H1 (cell line): ENCODE measurements at regions not wholly inside any gene's neighbourhood (a gene's known extent, or its start where the extent isn't known, plus 50 kb on each side); places are given as distances from the start of the nearest gene placed in this dataset.

Experiments used
- CTCF ChIA-PET: fragments of 300-600 bp; sonication (Branson Sonifier 250); formaldehyde crosslinking; loops from one replicate; lab custom pipeline; 2021; ENCODE audit not compliant: partially characterized antibody; lab: Charles Lee
- POLR2A ChIA-PET: fragments of 300-600 bp; sonication (Branson Sonifier 250); formaldehyde crosslinking; loops from one replicate; lab custom pipeline; 2021; ENCODE audit warnings: inconsistent platforms; ENCODE audit not compliant: partially characterized antibody; lab: Charles Lee
- DNase-seq, 2 experiments: peaks; one replicate each; pipeline versions ENCODE4 v3.0.0 to v3.0.0-alpha.2; 2010 to 2022; ENCODE audit warnings: low spot score in 2 of 2, low read depth in 1 of 2, mixed read lengths in 1 of 2
- FAIRE-seq: peaks from 2 replicates; lab custom pipeline; 2011; peaks lifted over from hg19 to GRCh38; lab: Jason Lieb, UNC
- H2AFZ ChIP-seq: 2 replicates; pipeline ENCODE4 v1.8.1; 2012; ENCODE audit warnings: low read length, inconsistent platforms
- H2AK5ac ChIP-seq: 2 replicates; pipeline ENCODE4 v1.6.1; 2013; ENCODE audit warnings: low read depth, low read length
- H2BK120ac ChIP-seq: replicated peaks from 2 replicates; pipeline ENCODE3; 2013; ENCODE audit warnings: low read depth, low read length, inconsistent platforms
- H2BK12ac ChIP-seq: 2 replicates; pipeline ENCODE4 v1.6.1; 2013; ENCODE audit warnings: low read depth, low read length
- H2BK15ac ChIP-seq: 2 replicates; pipeline ENCODE4 v1.6.1; 2013; ENCODE audit warnings: low read length
- H2BK20ac ChIP-seq: 2 replicates; pipeline ENCODE4 v1.6.1; 2013; ENCODE audit warnings: low read length
- H2BK5ac ChIP-seq: 2 replicates; pipeline ENCODE4 v1.6.1; 2013; ENCODE audit warnings: low read depth, low read length
- H3K14ac ChIP-seq: 2 replicates; pipeline ENCODE4 v1.6.1; 2013; ENCODE audit warnings: inconsistent platforms; ENCODE audit not compliant: insufficient read length
- H3K18ac ChIP-seq: 2 replicates; pipeline ENCODE4 v1.6.1; 2013; ENCODE audit warnings: low read length; ENCODE audit errors: extremely low read depth
- H3K23ac ChIP-seq: 2 replicates; pipeline ENCODE4 v1.6.1; 2013; ENCODE audit warnings: inconsistent platforms; ENCODE audit not compliant: insufficient read length
- H3K23me2 ChIP-seq: 2 replicates; pipeline ENCODE4 v1.6.1; 2013; ENCODE audit warnings: low read depth, low read length
- H3K27ac ChIP-seq: 2 replicates; pipeline ENCODE4 v1.6.1; 2011; ENCODE audit warnings: low read depth, low read length, inconsistent platforms
- H3K27me3 ChIP-seq, 4 experiments: replicated peaks in 1 of 4; 1 replicate in 1 of 4; 2 replicates in 3 of 4; pipeline versions ENCODE4 v1.6.1 to v1.8.1; 2011 to 2013; ENCODE audit warnings: low read length in 3 of 4, mild to moderate bottlenecking in 3 of 4, inconsistent platforms in 2 of 4, mixed read lengths in 2 of 4, moderate library complexity in 1 of 4; ENCODE audit not compliant: control insufficient read depth in 3 of 4, insufficient read depth in 3 of 4; ENCODE audit errors: extremely low read depth in 1 of 4
- H3K36me3 ChIP-seq, 4 experiments: 2 replicates each; pipeline versions ENCODE4 v1.6.1 to v1.8.1; 2011 to 2013; ENCODE audit warnings: mild to moderate bottlenecking in 4 of 4, low read length in 3 of 4, moderate library complexity in 2 of 4, control low read depth in 1 of 4, inconsistent platforms in 1 of 4; ENCODE audit not compliant: insufficient read depth in 4 of 4, control insufficient read depth in 2 of 4
- H3K4ac ChIP-seq: replicated peaks from 2 replicates; pipeline ENCODE3; 2013; ENCODE audit warnings: low read length, low read depth, mixed read lengths, inconsistent platforms; ENCODE audit not compliant: insufficient read length
- H3K4me1 ChIP-seq, 4 experiments: replicated peaks in 1 of 4; 1 replicate in 1 of 4; 2 replicates in 3 of 4; pipeline versions ENCODE4 v1.6.1 to v1.8.1; 2011 to 2013; ENCODE audit warnings: low read length in 3 of 4, inconsistent platforms in 2 of 4, mixed read lengths in 1 of 4; ENCODE audit not compliant: insufficient read depth in 4 of 4, control insufficient read depth in 3 of 4
- H3K4me2 ChIP-seq, 2 experiments: 2 replicates each; pipeline versions ENCODE4 v1.6.1 to v1.8.1; 2011 to 2013; ENCODE audit warnings: low read depth in 2 of 2, low read length in 2 of 2, control low read depth in 1 of 2, inconsistent platforms in 1 of 2, mild to moderate bottlenecking in 1 of 2; ENCODE audit not compliant: insufficient read depth in 1 of 2
- H3K4me3 ChIP-seq, 4 experiments: fragments of 200-600, 300-600 bp in 1 of 4; sonication (generic), shearing (Covaris generic), sonication (Bioruptor Twin) in 1 of 4; 2 replicates each; pipeline versions ENCODE4 v1.5.1 to v1.8.1; 2011 to 2016; ENCODE audit warnings: low read length in 4 of 4, low read depth in 3 of 4, control low read depth in 2 of 4, inconsistent platforms in 2 of 4, mild to moderate bottlenecking in 2 of 4, mixed read lengths in 1 of 4, moderate library complexity in 1 of 4; ENCODE audit not compliant: insufficient read depth in 2 of 4; ENCODE audit errors: extremely low read depth in 1 of 4
- H3K56ac ChIP-seq: replicated peaks from 2 replicates; pipeline ENCODE3; 2013; ENCODE audit warnings: low read depth, mild to moderate bottlenecking, mixed read lengths, low read length, inconsistent platforms; ENCODE audit not compliant: insufficient read length
- H3K79me1 ChIP-seq: 2 replicates; pipeline ENCODE4 v1.6.1; 2013; ENCODE audit warnings: low read depth, low read length, control low read depth
- H3K79me2 ChIP-seq, 2 experiments: 2 replicates each; pipeline versions ENCODE4 v1.6.1 to v1.8.1; 2012 to 2013; ENCODE audit warnings: low read length in 2 of 2, mild to moderate bottlenecking in 2 of 2, inconsistent platforms in 1 of 2; ENCODE audit not compliant: insufficient read depth in 2 of 2, control insufficient read depth in 1 of 2
- H3K9ac ChIP-seq, 4 experiments: replicated peaks in 1 of 4; 1 replicate in 1 of 4; 2 replicates in 3 of 4; pipeline versions ENCODE4 v1.6.1 to v1.8.1; 2011 to 2013; ENCODE audit warnings: low read depth in 3 of 4, low read length in 3 of 4, control low read depth in 2 of 4, mild to moderate bottlenecking in 2 of 4, moderate library complexity in 2 of 4, inconsistent platforms in 1 of 4; ENCODE audit errors: extremely low read depth in 1 of 4
- H3K9me3 ChIP-seq, 2 experiments: 2 replicates each; pipeline versions ENCODE4 v1.6.1 to v1.8.1; 2012 to 2013; ENCODE audit warnings: mild to moderate bottlenecking in 2 of 2, moderate library complexity in 2 of 2, control low read depth in 1 of 2, inconsistent platforms in 1 of 2, low read depth in 1 of 2, low read length in 1 of 2, mixed read lengths in 1 of 2; ENCODE audit not compliant: insufficient read depth in 2 of 2
- H4K20me1 ChIP-seq, 2 experiments: replicated peaks in 1 of 2; 2 replicates each; pipeline versions ENCODE3 to v1.8.1; 2011 to 2013; ENCODE audit warnings: inconsistent platforms in 2 of 2, low read length in 2 of 2, mild to moderate bottlenecking in 1 of 2; ENCODE audit not compliant: insufficient read depth in 2 of 2, control insufficient read depth in 1 of 2
- H4K5ac ChIP-seq: 2 replicates; pipeline ENCODE4 v1.6.1; 2013; ENCODE audit warnings: low read length, low read depth, mixed read lengths, inconsistent platforms; ENCODE audit not compliant: insufficient read length
- H4K8ac ChIP-seq: 2 replicates; pipeline ENCODE4 v1.8.0; 2013; ENCODE audit warnings: mild to moderate bottlenecking, moderate library complexity, low read length, inconsistent platforms; ENCODE audit not compliant: insufficient read depth; ENCODE audit errors: extremely low read depth
- H4K91ac ChIP-seq: replicated peaks from 2 replicates; pipeline ENCODE3; 2013; ENCODE audit warnings: low read length, mixed read lengths, inconsistent platforms; ENCODE audit not compliant: insufficient read length
- JUN ChIP-seq: IDR thresholded peaks from 2 replicates; pipeline ENCODE4 v1.6.1; 2011; ENCODE audit warnings: low read depth, mild to moderate bottlenecking, improper control_type of control experiment, low read length
- TAF7 ChIP-seq: optimal IDR thresholded peaks from 2 replicates; pipeline ENCODE3; 2011; ENCODE audit warnings: low read depth, mild to moderate bottlenecking, inconsistent platforms, low read length, moderate library complexity, borderline replicate concordance
- TCF12 ChIP-seq: IDR thresholded peaks from 2 replicates; pipeline ENCODE4 v1.6.1; 2011; ENCODE audit warnings: low read depth, mild to moderate bottlenecking, low read length

- CTCF ChIA-PET, result no interaction called here
- H3K9ac ChIP-seq, result no peak overlapping the region
Observed at GRCh38 chr2:145599756-145600155, 1079.8 kb upstream of the ZEB2 start.

More at GRCh38 chr2:145599756-145600155, 1079.8 kb upstream of the ZEB2 start:
- no peak overlapping the region for H4K8ac ChIP-seq
- no peak overlapping the region for H2BK15ac ChIP-seq
- no peaks in the 10 kb centered on the region for H3K36me3 ChIP-seq
- no peak overlapping the region for H2AK5ac ChIP-seq
- no peaks in the 10 kb centered on the region for H3K4me1 ChIP-seq
- H3K27ac ChIP-seq, result no peak overlapping the region
- no peak overlapping the region for H4K91ac ChIP-seq
- H3K4ac ChIP-seq, result no peak overlapping the region
- H2BK12ac ChIP-seq, result no peak overlapping the region
- H4K5ac ChIP-seq, result no peak overlapping the region
- H3K18ac ChIP-seq, result no peak overlapping the region
- H2BK5ac ChIP-seq, result no peak overlapping the region
- FAIRE-seq (no peak), DNase-seq (no peak)
- H3K23me2 ChIP-seq, result no peaks in the 10 kb centered on the region
- TF ChIP-seq TAF7 (no peak), TCF12 (no peak), JUN (no peak)
- H3K79me1 ChIP-seq, result no peaks in the 10 kb centered on the region
- no peak overlapping the region for H3K14ac ChIP-seq
- H3K27me3 ChIP-seq, result no peaks in the 10 kb centered on the region
- POLR2A ChIA-PET, result no interaction called here
- H3K79me2 ChIP-seq, result no peaks in the 10 kb centered on the region
- H4K20me1 ChIP-seq, result no peaks in the 10 kb centered on the region
- no peak overlapping the region for H3K4me2 ChIP-seq
- no peak overlapping the region for H3K23ac ChIP-seq
- H3K4me3 ChIP-seq, result no peak overlapping the region
- H2BK20ac ChIP-seq, result no peak overlapping the region
- H2AFZ ChIP-seq, result no peak overlapping the region
- H3K9me3 ChIP-seq, result no peaks in the 10 kb centered on the region
- no peak overlapping the region for H3K56ac ChIP-seq
- no peak overlapping the region for H2BK120ac ChIP-seq
